WTC11 (cell line): ENCODE measurements at regions not wholly inside any gene's neighbourhood (a gene's known extent, or its start where the extent isn't known, plus 50 kb on each side); places are given as distances from the start of the nearest gene placed in this dataset.

ENCODE experiments used
- FOXK1 ChIP-seq: sonication (generic); formaldehyde crosslinking; IDR thresholded peaks from 2 replicates; pipeline ENCODE4 v1.8.0; 2022; ENCODE audit warnings: mild to moderate bottlenecking, moderate library complexity, missing genetic modification reagents
- TF ChIP-seq, protein P1 (sequence below): fragments of 200-600 bp; IDR thresholded peaks from 2 replicates; pipeline ENCODE4 v1.8.0; 2022; ENCODE audit warnings: antibody characterized with exemption

DNA sequence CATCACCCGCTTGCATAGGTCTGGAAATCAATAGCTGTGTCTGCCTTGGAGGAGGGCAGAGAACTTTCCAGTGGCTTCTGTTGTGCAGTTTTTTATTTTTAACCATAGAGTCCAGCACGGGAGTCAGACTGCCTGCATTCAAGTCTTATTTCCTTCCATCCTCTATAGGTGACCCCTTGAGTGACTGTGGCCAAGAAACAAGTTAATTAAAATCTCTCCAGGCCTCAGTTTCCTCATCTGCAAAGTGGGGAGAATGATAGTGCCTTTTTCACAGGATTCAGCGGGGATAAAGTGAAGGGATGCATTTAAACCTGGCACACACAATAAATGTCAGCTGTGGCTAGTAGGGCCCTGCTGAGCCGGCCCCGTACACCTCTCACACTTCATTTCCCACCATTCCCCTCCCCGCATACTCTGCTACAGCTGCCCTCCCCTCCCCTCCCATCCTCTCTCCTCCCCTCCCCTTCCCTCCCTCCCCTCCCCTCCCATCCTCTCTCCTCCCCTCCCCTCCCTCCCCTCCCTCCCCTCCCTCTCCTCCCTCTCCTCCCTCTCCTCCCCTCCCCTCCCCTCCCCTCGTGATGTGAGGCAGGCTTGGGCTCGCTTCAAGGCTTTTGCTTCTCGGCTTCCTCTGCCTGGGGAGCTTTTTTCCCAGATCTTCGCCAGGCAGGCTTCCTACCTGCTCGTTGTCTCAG, 150.5 kb downstream of the TFAP2C start:
- TF ChIP-seq, protein P1, sequence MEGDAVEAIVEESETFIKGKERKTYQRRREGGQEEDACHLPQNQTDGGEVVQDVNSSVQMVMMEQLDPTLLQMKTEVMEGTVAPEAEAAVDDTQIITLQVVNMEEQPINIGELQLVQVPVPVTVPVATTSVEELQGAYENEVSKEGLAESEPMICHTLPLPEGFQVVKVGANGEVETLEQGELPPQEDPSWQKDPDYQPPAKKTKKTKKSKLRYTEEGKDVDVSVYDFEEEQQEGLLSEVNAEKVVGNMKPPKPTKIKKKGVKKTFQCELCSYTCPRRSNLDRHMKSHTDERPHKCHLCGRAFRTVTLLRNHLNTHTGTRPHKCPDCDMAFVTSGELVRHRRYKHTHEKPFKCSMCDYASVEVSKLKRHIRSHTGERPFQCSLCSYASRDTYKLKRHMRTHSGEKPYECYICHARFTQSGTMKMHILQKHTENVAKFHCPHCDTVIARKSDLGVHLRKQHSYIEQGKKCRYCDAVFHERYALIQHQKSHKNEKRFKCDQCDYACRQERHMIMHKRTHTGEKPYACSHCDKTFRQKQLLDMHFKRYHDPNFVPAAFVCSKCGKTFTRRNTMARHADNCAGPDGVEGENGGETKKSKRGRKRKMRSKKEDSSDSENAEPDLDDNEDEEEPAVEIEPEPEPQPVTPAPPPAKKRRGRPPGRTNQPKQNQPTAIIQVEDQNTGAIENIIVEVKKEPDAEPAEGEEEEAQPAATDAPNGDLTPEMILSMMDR, result no peak
- TF ChIP-seq FOXK1 (CRISPR knock-in tag), result no peak
